ENCODE measurements at regions not wholly inside any gene's neighbourhood (a gene's known extent, or its start where the extent isn't known, plus 50 kb on each side); places are given as distances from the start of the nearest gene placed in this dataset.

DNA sequence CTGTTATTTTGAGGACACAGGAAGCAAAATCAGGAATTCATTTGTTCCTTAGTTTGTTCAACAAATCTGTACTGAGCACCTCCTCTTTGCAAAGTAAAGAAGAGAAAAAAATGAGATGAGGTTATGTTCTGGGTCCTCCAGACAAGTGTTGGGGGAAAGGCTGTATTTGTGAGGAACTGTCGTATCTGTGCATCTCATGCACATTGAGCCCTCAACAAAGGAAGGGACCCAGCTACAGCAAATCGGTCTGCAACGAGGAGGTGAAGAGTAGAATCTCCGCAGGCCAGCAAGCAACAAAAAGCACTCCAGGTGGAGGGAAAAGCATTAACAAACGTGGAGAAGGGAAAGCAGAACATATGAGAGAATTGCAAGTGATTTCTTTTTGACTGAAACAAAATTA, 143.0 kb upstream of the CYP1B1 start:
- 82% methylated on average over 5 of the region's 5 CpGs for WGBS (ENCODE audit: insufficient coverage)
- DNase-seq (no peak), ATAC-seq (no peak)
- Histone ChIP-seq H3K27ac (ENCODE audit: low read length) (no peak overlapping the region), H3K36me3 (ENCODE audit: control insufficient read depth, insufficient read depth, low read length) (no peaks in the 10 kb centered on the region), H3K4me3 (ENCODE audit: low read length) (no peak overlapping the region), H3K27me3 (ENCODE audit: control insufficient read depth, insufficient read depth, low read length) (peaks cover 9% of the 10 kb centered on the region), H3K9me3 (ENCODE audit: control insufficient read depth, insufficient read depth, low read length) (peaks cover 4% of the 10 kb centered on the region), H3K4me1 (ENCODE audit: control insufficient read depth, insufficient read depth, low read length) (no peaks in the 10 kb centered on the region)
- intact Hi-C loops (cut with micrococcal nuclease): no loop called here
- peaks cover 0 to under 1% of the 10 kb centered on the region in 2 donors for H3K4me1 Mint-ChIP-seq
- no peaks in the 10 kb centered on the region for H3K36me3 Mint-ChIP-seq
- no peaks in the 10 kb centered on the region for H3K9me3 Mint-ChIP-seq
- H3K4me3 Mint-ChIP-seq: no peak overlapping the region
- TF ChIP-seq CTCF (IDR thresholded peaks at IDR 0.05): no peak
- H3K27me3 Mint-ChIP-seq (ENCODE audit: low read depth in 2 of 2): peaks cover 18 to 35% of the 10 kb centered on the region in 2 donors
- H3K27ac Mint-ChIP-seq: no peak overlapping the region

- no peaks in the 10 kb centered on the region for H3K36me3 ChIP-seq (ENCODE audit: control insufficient read depth, insufficient read depth, low read length)
- intact Hi-C loops (cut with micrococcal nuclease): no loop called here
- 52% methylated on average over 4 of the region's 4 CpGs for WGBS (ENCODE audit: insufficient coverage)
Observed at GRCh38 chr2:38218591-38218991, 142.6 kb upstream of the CYP1B1 start.

GRCh38 chr2:38217401-38218188, 141.6 kb upstream of the CYP1B1 start:
- 62% methylated on average over 6 of the region's 6 CpGs for WGBS (ENCODE audit: insufficient coverage)
- Mint-ChIP-seq H3K9me3 (no peaks in the 10 kb centered on the region), H3K4me3 (no peak overlapping the region), H3K27me3 (ENCODE audit: low read depth in 2 of 2) (peaks cover 10 to 24% of the 10 kb centered on the region in 2 donors), H3K36me3 (no peaks in the 10 kb centered on the region), H3K4me1 (peaks cover 5 to 6% of the 10 kb centered on the region in 2 donors), H3K27ac (no peak overlapping the region)
- intact Hi-C loops (cut with micrococcal nuclease): no loop called here
- DNase-seq (no peak), ATAC-seq (no peak)
- peaks cover 9% of the 10 kb centered on the region for H3K27me3 ChIP-seq (ENCODE audit: control insufficient read depth, insufficient read depth, low read length)
- no peak overlapping the region for H3K27ac ChIP-seq (ENCODE audit: low read length)
- peaks cover 4% of the 10 kb centered on the region for H3K9me3 ChIP-seq (ENCODE audit: control insufficient read depth, insufficient read depth, low read length)
- no peak overlapping the region for H3K4me3 ChIP-seq (ENCODE audit: low read length)
- no peak for TF ChIP-seq CTCF (IDR thresholded peaks at IDR 0.05)
- H3K36me3 ChIP-seq (ENCODE audit: control insufficient read depth, insufficient read depth, low read length): no peaks in the 10 kb centered on the region
- H3K4me1 ChIP-seq (ENCODE audit: control insufficient read depth, insufficient read depth, low read length): no peaks in the 10 kb centered on the region

More at GRCh38 chr2:38218591-38218991, 142.6 kb upstream of the CYP1B1 start:
- H3K27ac ChIP-seq (ENCODE audit: low read length): no peak overlapping the region
- peaks cover 4% of the 10 kb centered on the region for H3K9me3 ChIP-seq (ENCODE audit: control insufficient read depth, insufficient read depth, low read length)
- TF ChIP-seq CTCF (IDR thresholded peaks at IDR 0.05): no peak
- Mint-ChIP-seq H3K4me3 (no peak overlapping the region), H3K27ac (no peak overlapping the region), H3K9me3 (no peaks in the 10 kb centered on the region), H3K4me1 (peaks cover 4% of the 10 kb centered on the region in 2 donors), H3K27me3 (ENCODE audit: low read depth in 2 of 2) (peaks cover 16 to 31% of the 10 kb centered on the region in 2 donors), H3K36me3 (no peaks in the 10 kb centered on the region)
- ATAC-seq (no peak), DNase-seq (no peak)
- peaks cover 9% of the 10 kb centered on the region for H3K27me3 ChIP-seq (ENCODE audit: control insufficient read depth, insufficient read depth, low read length)
- H3K4me1 ChIP-seq (ENCODE audit: control insufficient read depth, insufficient read depth, low read length): no peaks in the 10 kb centered on the region
- no peak overlapping the region for H3K4me3 ChIP-seq (ENCODE audit: low read length)

GRCh38 chr2:38216886-38217285, 140.9 kb upstream of the CYP1B1 start:
- no peak overlapping the region for H3K4me3 ChIP-seq (ENCODE audit: low read length)
- no peaks in the 10 kb centered on the region for H3K4me1 ChIP-seq (ENCODE audit: control insufficient read depth, insufficient read depth, low read length)
- peaks cover 9% of the 10 kb centered on the region for H3K27me3 ChIP-seq (ENCODE audit: control insufficient read depth, insufficient read depth, low read length)
- intact Hi-C loops (cut with micrococcal nuclease): no loop called here
- no peak overlapping the region for H3K4me3 Mint-ChIP-seq
- DNase-seq: no peak
- H3K27ac ChIP-seq (ENCODE audit: low read length): no peak overlapping the region
- H3K4me1 Mint-ChIP-seq: peaks cover 5 to 6% of the 10 kb centered on the region in 2 donors
- H3K9me3 ChIP-seq (ENCODE audit: control insufficient read depth, insufficient read depth, low read length): peaks cover 4% of the 10 kb centered on the region
- no peak for ATAC-seq
- peaks cover 10 to 24% of the 10 kb centered on the region in 2 donors for H3K27me3 Mint-ChIP-seq (ENCODE audit: low read depth in 2 of 2)
- no peak overlapping the region for H3K27ac Mint-ChIP-seq
- no peaks in the 10 kb centered on the region for H3K36me3 Mint-ChIP-seq
- H3K36me3 ChIP-seq (ENCODE audit: control insufficient read depth, insufficient read depth, low read length): no peaks in the 10 kb centered on the region
- no peaks in the 10 kb centered on the region for H3K9me3 Mint-ChIP-seq
- no peak for TF ChIP-seq CTCF (IDR thresholded peaks at IDR 0.05)

Measured in natural killer cell (primary cell).